ENCODE measurements at regions not wholly inside any gene's neighbourhood (a gene's known extent, or its start where the extent isn't known, plus 50 kb on each side); places are given as distances from the start of the nearest gene placed in this dataset.

DNA sequence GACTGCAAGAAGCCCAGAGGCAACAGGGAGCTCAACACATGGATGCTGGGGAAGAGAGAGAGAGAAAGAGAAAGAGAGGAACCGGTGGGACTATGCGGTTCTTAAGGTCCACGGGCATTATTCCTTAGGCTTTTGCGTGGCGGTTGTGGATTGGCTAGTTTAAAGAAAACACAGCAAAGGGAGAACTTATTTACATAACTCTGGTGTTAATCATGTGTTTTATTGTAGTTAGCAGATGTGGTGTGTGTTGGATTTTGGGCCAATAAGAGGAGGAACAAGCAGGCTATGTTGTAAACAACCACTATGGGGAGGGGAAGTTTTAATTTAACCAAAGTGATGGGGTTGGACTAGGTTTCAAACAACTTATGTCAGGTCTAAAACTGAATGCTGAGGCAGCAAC, 275.3 kb upstream of the KLF12 start:
- TF ChIP-seq CTCF (optimal IDR thresholded peaks at IDR 0.05 in 1 of 3, IDR thresholded peaks at IDR 0.05 in 1 of 3, conservative IDR thresholded peaks at IDR 0.05 in 1 of 3; ENCODE audit: extremely low read depth in 1 of 3, insufficient read depth in 2 of 3, low read length in 3 of 3) = no peak
- TF ChIP-seq EZH2 (IDR thresholded peaks at IDR 0.05; ENCODE audit: low read length) = no peak
